GM19238 (cell line): ENCODE measurements at regions not wholly inside any gene's neighbourhood (a gene's known extent, or its start where the extent isn't known, plus 50 kb on each side); places are given as distances from the start of the nearest gene placed in this dataset.

Experiments used
- DNase-seq: peaks from one replicate; pipeline ENCODE4 v3.0.0; 2011; ENCODE audit warnings: low spot score; ENCODE audit not compliant: insufficient read length

GRCh38 chr3:72437661-72438406 lies 410.4 kb downstream of the SHQ1 start:
- DNase-seq = no peak

DNA sequence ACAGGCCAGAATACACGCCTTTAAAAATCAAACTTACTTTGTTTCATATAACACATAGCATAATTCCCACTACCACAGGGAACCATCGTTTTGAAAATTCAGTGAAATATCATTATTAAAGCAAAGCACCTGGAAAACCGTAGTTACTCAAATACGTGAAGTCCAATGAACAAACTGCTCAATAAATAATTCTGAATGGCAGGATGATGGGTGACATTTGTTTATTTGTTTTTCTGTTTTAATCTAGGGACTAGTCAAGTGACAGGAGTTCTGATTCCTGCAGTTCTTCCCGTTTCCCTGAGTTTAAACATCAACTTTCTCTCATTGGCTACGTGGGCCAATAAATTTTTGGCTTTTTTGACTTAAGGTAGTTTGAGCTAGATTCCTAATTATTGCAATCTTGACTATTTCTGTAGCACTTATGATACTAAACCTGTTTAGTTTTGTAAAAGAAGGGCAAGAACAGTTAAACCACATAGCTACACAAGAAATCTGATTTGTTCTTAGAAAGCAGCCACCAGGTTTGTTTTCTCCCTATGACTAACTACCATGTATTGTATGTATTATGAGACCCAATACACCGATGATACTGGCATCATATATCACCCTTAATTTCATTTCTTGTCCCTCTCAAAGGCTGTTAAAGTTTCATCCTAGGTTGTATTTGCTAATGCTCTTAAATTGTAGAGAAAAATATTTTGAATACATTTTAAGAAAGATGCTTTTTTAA lies 411.2 kb downstream of the SHQ1 start:
- DNase-seq = no peak

DNA sequence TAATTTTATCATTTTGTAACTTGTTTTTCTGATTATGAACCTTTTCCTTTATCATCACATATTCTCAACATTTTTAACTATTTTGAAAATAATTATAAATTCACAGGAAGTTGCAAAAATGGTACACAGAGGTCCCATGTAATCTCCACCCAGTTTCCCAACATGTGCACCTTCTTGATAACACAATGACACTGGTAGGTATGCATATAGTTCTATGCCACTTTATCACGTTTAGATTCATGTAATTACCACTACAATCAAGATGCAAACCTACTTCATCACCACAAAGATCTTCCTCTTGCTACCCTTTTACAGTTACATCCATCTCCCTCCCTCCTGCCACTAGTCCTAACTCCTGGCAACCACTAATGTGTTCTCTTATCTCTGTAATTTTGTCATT lies 413.9 kb downstream of the SHQ1 start:
- DNase-seq = no peak

- no peak for DNase-seq
Measured at GRCh38 chr3:72432246-72432645, 416.0 kb downstream of the SHQ1 start.

GRCh38 chr3:72429589-72430353 lies 418.5 kb downstream of the SHQ1 start:
- DNase-seq = no peak

GRCh38 chr3:72428803-72429202 lies 419.4 kb downstream of the SHQ1 start:
- DNase-seq = no peak

- DNase-seq = no peak
Measured at GRCh38 chr3:72427624-72428023, 420.6 kb downstream of the SHQ1 start.

DNA sequence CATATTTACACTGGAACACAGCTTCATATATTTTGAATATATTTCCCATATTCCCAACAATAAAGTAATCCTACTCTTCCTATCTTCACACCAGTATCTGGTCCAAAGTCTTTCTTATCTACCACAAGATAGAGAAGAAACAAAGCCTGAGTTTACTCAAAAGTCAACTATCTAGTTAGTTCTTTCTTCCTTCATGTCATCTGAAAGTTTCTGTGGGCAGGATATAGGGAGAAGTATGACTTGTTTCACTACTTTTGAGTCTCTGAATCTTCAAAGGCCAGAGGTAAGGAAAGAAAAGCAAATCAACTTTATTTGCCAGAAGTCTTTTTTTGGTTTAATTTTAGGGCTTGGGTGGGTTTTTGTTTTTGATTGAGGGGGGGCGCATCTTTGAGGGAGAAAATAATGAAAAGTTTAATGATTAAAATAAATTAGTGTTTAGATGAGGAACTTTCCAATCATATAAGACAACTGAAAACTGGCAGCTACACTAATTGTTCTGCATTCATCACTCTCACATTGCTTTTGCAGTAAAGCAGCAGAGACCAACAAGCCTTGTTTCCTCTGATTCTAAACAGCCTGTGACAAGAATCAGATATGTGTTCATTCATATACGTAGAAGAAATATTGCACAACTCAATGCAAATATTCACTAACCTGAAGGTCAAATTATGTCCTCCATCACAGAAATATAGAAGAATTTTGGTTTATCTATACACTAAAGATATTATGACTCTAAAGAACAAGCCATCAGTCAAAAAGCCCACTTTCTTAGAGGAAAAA lies 421.4 kb downstream of the SHQ1 start:
- no peak for DNase-seq

- no peak for DNase-seq
Measured at GRCh38 chr3:72423643-72424042, 424.6 kb downstream of the SHQ1 start.

GRCh38 chr3:72421786-72422185 lies 426.5 kb downstream of the SHQ1 start:
- no peak for DNase-seq

GRCh38 chr3:72421126-72421525 lies 427.1 kb downstream of the SHQ1 start:
- no peak for DNase-seq

- DNase-seq = no peak
Measured at GRCh38 chr3:72418856-72419255, 429.4 kb downstream of the SHQ1 start.

DNA sequence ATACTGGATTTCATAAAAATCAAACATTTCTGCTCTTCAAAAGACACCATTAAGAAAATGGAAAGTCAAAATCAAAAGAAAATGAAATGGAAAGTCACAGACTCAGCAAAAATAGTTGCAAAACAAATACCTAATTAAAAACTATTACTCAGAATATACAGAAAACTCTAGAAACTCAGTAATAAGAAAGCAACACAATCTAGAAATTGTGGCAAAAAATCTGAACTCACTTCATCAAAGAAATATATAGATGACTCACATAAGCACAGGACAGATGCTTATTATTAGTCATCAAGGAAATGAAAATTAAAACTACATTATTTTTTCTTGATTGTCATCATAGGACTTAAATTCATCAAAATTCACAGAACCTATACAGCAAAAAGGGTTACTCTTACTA lies 430.0 kb downstream of the SHQ1 start:
- DNase-seq = no peak

GRCh38 chr3:72414481-72415016 lies 433.7 kb downstream of the SHQ1 start:
- no peak for DNase-seq

DNA sequence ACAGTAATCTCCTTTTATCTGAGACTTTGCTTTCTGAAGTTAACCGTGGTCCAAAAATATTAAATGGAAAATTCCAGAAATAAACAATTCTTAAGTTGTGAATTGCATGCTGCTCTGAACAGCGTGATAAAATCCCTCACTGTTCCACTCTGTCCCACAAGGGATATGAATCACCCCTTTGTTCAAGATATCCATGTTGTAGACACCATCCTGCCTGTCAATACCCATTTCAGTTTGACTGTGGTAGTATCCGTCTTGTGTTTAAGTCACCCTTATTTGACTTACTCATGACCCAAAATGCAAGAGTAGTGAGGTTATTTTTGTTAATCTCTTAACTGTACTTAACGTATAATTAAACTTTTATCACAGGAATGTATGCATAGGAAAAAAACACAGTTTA lies 435.0 kb downstream of the SHQ1 start:
- DNase-seq = no peak

GRCh38 chr3:72412340-72412956 lies 435.8 kb downstream of the SHQ1 start:
- no peak for DNase-seq

GRCh38 chr3:72411843-72412242 lies 436.4 kb downstream of the SHQ1 start:
- no peak for DNase-seq

- DNase-seq = no peak
Measured at GRCh38 chr3:72411126-72411525, 437.1 kb downstream of the SHQ1 start.

DNA sequence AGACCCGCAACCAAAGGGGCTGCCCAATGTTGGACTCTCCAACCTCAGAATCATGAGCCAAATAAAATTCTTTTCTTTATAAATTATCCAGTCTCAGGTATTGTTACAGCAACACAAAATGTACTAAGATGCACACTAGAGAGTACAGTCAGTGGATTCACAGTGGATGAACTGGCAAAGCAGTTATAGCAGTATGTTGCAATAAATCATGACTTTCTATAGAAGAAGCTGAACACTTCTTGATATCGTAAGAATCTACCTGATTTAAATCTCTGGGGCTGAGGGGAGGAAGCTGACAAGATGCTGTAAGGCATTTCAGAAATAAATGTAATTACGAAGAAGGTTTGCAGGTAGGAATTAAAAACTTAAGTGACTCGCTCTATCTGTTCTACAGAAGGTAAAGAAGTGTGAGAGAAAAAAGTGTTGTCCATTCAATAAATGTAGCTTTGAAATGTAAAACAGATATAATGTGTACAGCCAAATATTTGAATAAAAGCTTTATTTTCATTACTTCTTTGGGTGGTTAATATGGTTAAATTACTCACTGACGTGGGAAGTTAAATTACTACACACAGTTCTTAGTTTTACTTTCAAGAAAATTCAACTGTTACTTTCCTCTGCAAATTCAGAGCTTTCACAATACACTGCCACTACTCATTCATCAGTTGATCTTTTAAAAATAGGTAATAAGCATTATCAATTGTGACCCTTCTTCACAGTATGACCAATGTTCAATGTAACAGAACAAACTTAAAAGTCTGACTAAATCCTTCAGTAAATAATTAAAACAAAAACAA lies 439.1 kb downstream of the SHQ1 start:
- DNase-seq = no peak

- no peak for DNase-seq
Measured at GRCh38 chr3:72407766-72408165, 440.5 kb downstream of the SHQ1 start.
